BJ (cell line): ENCODE measurements at regions not wholly inside any gene's neighbourhood (a gene's known extent, or its start where the extent isn't known, plus 50 kb on each side); places are given as distances from the start of the nearest gene placed in this dataset.

ENCODE experiments used
- CTCF ChIA-PET: fragments of 350-600 bp; formaldehyde crosslinking; extraction: SDS; loops from one replicate; lab custom pipeline; 2021; ENCODE audit warnings: antibody characterized with exemption, inconsistent platforms; lab: Yijun Ruan, JAX
- POLR2A ChIA-PET: fragments of 300-600 bp; sonication (Branson Sonifier 250); formaldehyde crosslinking; extraction: SDS; loops from one replicate; lab custom pipeline; 2021; ENCODE audit warnings: antibody characterized with exemption; lab: Charles Lee
- DNase-seq: peaks from one replicate; pipeline ENCODE4 v3.0.0-alpha.2; 2011; ENCODE audit warnings: low read depth
- H3K27me3 ChIP-seq: 2 replicates; pipeline ENCODE4 v1.6.0; 2011; ENCODE audit warnings: low read length; ENCODE audit not compliant: control insufficient read depth, insufficient read depth
- H3K36me3 ChIP-seq: 2 replicates; pipeline ENCODE4 v1.5.1; 2011; ENCODE audit warnings: low read length; ENCODE audit not compliant: control insufficient read depth, insufficient read depth
- H3K4me3 ChIP-seq: 2 replicates; pipeline ENCODE4 v1.5.1; 2011; ENCODE audit warnings: low read depth, mild to moderate bottlenecking, control low read depth, low read length
- CTCF ChIP-seq: IDR thresholded peaks from 2 replicates; pipeline ENCODE4 v1.5.1; 2011; ENCODE audit warnings: low read depth, mild to moderate bottlenecking, control low read depth, inconsistent platforms, low read length, moderate library complexity; ENCODE audit not compliant: insufficient read depth

GRCh38 chr20:52869276-52869675, 102.9 kb upstream of the TSHZ2 start:
- Histone ChIP-seq H3K27me3 (no peaks in the 10 kb centered on the region), H3K36me3 (no peaks in the 10 kb centered on the region), H3K4me3 (no peak overlapping the region)
- CTCF ChIA-PET = no interaction called here
- DNase-seq = no peak
- POLR2A ChIA-PET = no interaction called here
- no peak for TF ChIP-seq CTCF

GRCh38 chr20:52867305-52867704, 104.9 kb upstream of the TSHZ2 start:
- ChIA-PET POLR2A (no interaction called here), CTCF (no interaction called here)
- no peaks in the 10 kb centered on the region for H3K36me3 ChIP-seq
- no peaks in the 10 kb centered on the region for H3K27me3 ChIP-seq
- no peak overlapping the region for H3K4me3 ChIP-seq
- TF ChIP-seq CTCF = no peak
- no peak for DNase-seq

- Histone ChIP-seq H3K4me3 (no peak overlapping the region), H3K27me3 (no peaks in the 10 kb centered on the region), H3K36me3 (no peaks in the 10 kb centered on the region)
- CTCF ChIA-PET = no interaction called here
- no peak for DNase-seq
- no peak for TF ChIP-seq CTCF
- POLR2A ChIA-PET = no interaction called here
Observed at GRCh38 chr20:52864916-52865605, 107.1 kb upstream of the TSHZ2 start.

GRCh38 chr20:52859156-52859876, 112.8 kb upstream of the TSHZ2 start:
- no peak for TF ChIP-seq CTCF
- CTCF ChIA-PET = no interaction called here
- H3K27me3 ChIP-seq = no peaks in the 10 kb centered on the region
- DNase-seq = no peak
- no peaks in the 10 kb centered on the region for H3K36me3 ChIP-seq
- POLR2A ChIA-PET = no interaction called here
- no peak overlapping the region for H3K4me3 ChIP-seq

GRCh38 chr20:52852714-52853113, 119.4 kb upstream of the TSHZ2 start:
- Histone ChIP-seq H3K36me3 (no peaks in the 10 kb centered on the region), H3K4me3 (no peak overlapping the region), H3K27me3 (no peaks in the 10 kb centered on the region)
- DNase-seq = no peak
- TF ChIP-seq CTCF = no peak
- POLR2A ChIA-PET = no interaction called here
- CTCF ChIA-PET = no interaction called here
